NCI-H82 treated with DMSO at 0.1 percent for 48 hours (cell line): ENCODE measurements at regions not wholly inside any gene's neighbourhood (a gene's known extent, or its start where the extent isn't known, plus 50 kb on each side); places are given as distances from the start of the nearest gene placed in this dataset.
"Not testable (repeated sequence)": the region's sequence is repeated elsewhere in the genome, so short reads cannot be mapped to it uniquely, and the experiment has no call there.

Experiments used
- DNase-seq: peaks from one replicate; lab custom pipeline; 2025; ENCODE audit not compliant: unreplicated experiment; lab: John Stamatoyannopoulos, UW

DNA sequence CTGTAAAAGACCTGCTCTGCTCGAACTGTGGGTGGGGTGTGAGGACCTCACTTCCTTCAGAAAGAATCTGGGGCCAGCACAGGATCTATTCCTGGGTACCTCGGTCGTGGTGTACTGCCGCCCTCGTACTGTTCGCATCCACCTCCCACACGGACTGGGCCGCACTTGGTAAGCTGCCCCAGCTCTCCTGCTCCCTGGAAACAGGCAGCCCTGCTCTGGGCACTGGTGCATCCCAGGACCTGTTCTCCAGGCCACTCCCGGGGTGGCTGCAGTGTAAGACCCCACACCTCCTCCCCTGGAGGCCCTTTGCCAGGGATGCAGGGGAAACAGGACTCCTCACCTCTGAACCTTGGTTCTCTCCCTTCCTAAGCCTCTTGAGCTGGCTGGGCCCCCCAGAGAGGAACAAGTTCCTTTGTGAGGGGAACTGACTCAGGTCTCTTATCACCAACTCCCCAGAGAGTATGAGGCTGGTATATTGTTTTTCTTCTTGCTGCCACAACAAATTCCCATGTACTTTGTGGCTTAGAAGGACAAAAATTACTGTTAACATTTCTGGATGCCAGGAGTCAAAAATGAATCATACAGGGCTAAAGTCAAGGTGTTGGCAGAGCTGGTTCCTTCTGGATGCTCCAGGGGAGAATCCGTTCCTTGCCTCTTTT is 276.5 kb downstream of the NUAK1 start:
- DNase-seq: no peak

DNA sequence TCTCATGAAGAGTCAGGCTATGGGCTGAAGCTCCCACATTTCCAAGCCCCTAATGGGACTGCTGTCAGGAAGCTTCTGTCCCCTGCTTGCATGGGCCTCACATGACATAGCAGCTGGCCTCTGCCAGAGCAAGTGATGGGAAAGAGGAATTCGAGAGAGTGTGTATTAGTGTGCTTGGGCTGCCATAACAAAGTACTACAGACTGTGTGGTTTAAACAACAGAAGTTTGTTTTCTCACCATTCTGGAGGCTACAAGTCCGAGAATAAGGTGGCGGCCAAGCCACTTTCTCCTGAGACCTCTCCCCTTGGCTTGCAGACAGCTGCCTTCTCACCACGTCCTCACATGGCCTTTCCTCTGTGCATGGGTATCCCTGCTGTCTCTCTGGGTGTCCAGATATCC is 274.4 kb downstream of the NUAK1 start:
- no peak for DNase-seq

DNA sequence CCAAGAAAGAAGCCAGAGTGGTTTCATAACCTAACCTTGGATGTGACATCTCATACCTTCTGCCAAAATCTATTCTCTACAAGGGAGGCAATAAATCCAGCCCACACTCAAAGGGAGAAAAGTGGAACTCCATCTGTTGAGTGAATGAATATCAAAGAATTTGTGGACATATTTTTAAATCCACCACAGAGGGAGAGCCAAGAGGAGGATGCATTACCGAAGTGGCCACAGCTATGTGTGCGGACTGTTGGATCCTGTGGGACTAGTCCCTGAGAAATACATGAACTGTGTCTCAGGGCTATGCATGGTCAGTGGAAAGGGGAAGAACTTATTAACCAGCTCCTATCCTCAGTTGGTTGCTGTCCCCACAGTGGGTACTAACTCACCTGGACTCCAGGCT is 273.9 kb downstream of the NUAK1 start:
- DNase-seq: no peak

DNA sequence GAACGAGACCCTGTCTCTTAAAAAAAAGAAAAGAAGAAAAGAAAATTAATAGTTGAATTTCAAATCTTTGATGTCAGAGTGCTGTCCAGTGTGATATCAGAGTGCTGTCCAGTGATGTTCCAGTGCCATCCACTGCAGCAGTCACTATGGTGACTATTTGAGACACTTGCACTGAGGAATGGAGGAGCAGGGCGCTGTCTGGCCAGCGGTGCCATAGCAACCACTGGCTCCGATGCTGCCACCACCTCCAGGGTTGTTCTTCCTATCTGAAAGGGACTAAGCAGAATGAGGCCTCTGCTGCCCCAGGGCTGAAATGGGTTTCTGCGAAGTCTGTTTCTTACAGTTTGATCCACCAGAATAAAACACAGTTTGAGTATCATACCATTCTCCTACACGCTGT is 272.9 kb downstream of the NUAK1 start:
- no peak for DNase-seq

DNA sequence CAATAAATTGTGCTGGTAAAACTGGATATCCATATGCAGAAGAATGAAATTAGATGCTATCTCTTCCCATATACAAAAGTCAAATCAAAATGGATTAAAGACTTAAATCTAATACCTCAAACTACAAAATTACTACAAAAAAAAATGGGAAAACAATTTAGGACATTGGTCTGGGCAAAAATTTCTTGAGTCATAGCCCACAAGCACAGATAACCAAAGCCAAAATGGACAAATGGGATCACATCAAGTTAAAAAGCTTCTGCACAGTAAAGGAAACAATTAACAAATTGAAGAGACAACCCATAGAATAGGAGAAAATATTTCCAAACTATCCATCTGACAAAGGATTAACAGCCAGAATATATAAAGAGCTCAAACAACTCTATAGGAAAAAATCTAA is 264.6 kb downstream of the NUAK1 start:
- DNase-seq: no peak

DNA sequence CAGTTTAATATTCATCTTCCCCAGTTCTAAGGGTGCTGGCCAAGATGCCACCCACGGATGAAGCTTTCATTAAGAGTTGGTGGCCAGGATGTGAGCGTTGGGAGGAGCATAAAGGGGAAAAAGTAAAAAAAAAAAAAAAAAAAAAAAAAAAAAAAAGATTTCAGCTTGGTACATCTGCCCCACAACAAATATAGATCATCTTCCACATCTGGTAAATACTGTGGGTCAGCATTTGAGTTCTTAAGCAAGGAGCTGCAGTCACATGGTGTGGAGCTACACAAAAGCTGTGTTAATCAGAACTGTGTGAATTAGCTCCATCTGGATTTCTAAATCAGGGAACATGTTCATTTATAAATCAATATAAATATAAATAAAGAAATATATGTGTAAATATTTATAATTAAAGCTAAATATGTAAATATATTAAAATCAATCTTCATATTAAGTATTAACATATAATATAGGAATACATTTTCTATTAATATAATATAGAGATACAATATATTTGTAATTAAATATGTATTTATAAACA is 262.3 kb downstream of the NUAK1 start:
- DNase-seq: no peak

- DNase-seq: no peak
Measured at GRCh38 chr12:105878964-105879363, 259.8 kb downstream of the NUAK1 start.

DNA sequence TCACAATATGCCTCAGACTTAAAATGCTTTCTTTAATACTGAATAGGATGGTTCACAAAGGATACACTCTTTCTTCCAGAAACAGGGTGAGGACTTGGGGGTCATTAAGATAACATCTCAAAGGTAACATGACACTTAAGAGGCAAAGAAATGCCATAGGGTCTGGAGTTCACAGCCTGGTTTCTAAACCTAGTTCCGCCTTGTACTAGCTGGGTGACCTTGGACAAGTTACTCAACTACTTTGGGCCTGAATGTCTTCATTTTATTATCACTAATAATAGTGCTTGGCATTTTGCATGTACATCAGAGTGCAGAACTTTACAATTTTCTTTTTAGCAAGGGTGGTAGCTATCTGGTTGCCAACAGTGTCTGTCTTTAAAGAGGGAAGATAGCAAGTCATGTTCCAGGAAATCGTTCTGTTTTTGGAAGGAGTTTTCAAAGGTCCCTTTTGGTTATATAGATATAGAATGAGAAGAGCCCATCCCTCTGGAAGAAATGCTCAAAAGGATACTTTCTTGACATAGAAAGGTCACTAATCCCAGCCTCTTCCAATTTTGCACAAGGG is 257.8 kb downstream of the NUAK1 start:
- DNase-seq: no peak

GRCh38 chr12:105882404-105882803 is 256.4 kb downstream of the NUAK1 start:
- no peak for DNase-seq

- no peak for DNase-seq
Measured at GRCh38 chr12:105887131-105887530, 251.6 kb downstream of the NUAK1 start.

- DNase-seq: no peak
Measured at GRCh38 chr12:105888696-105889095, 250.1 kb downstream of the NUAK1 start.

- no peak for DNase-seq
Measured at GRCh38 chr12:105892362-105892910, 246.3 kb downstream of the NUAK1 start.

DNA sequence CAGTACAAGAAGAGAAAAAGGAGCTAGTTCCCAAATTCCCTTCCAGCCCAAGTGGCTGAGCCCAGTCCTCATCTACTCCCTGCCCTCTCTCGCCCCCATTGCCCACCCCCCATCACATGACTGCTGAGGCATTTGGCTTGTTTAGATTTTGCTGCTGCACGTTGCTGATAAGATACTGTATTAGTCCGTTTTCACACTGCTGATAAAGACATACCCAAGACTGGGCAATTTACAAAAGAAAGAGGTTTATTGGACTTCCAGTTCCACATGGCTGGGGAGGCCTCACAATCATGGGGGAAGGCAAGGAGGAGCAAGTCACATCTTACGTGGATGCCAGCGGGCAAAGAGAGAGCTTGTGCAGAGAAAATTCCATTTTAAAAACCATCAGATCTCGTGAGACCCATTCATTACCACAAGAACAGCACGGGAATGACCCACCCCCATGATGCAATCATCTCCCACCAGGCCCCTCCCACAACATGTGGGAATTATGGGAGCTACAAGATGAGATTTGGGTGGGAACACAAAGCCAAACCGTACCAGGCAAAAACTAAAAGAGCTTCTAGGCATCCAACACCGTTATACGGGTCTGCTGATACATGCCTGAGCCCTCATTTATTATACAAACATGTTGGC is 243.4 kb downstream of the NUAK1 start:
- not testable (repeated sequence) for DNase-seq

GRCh38 chr12:105897311-105897725 is 241.4 kb downstream of the NUAK1 start:
- no peak for DNase-seq

- DNase-seq: not testable (repeated sequence)
Measured at GRCh38 chr12:105898271-105898670, 240.5 kb downstream of the NUAK1 start.

- no peak for DNase-seq
Measured at GRCh38 chr12:105899589-105899988, 239.2 kb downstream of the NUAK1 start.

DNA sequence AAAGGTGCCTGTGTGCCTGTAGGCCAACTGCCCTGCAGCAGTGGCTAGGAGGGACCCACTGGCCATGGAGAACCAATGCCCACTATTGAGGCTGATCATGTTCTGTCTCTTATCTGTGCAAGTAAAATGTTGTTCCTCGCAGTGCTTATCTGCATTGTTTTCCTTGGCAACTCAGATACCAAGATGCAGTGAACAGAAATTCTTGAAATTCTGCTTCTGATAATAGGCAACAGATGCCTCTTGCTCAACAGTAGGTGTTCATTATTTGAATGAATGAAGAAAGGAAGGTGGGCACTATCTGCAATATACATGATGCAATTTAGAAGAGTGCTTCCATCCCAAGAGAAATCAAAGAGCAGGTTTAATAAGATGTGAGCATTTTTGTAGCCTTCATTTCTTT is 232.2 kb downstream of the NUAK1 start:
- DNase-seq: no peak

DNA sequence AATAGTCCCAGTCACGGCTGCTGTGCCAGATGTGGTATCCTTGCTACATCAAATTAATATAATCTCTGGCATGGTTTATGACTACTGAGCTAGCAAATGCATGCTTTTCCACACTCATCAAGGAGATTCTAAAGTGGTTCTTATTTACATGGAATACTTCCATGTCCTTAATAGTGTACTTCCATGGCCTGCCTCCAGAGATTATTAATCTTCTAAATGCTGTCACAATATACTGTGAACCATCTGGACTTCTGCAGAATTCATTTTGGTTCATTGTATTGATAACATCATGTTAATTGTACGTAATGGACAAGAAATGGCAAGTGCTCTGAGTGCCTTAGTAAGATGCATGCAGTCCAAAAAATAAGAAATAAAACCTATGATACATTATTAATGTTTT is 230.8 kb downstream of the NUAK1 start:
- DNase-seq: no peak

GRCh38 chr12:105910030-105910429 is 228.7 kb downstream of the NUAK1 start:
- DNase-seq: no peak

DNA sequence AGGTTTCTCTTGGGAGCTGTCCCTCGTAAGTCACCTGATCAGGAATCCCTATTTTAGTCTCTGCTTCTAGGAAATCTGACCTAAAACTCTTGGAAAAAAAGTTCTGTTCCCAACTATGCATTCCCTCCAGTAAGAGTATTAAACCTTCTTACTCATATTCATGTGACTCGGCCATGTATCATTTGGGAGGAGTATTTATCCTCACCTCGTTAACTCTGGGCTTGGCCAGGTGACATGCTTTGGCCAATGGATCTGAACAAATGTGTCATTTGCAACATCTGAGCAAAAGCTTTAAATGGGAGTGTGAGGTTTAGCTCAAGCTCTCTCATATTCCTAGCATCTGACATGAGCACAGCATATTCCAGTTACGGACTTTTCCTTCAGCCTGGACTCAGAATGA is 226.8 kb downstream of the NUAK1 start:
- DNase-seq: no peak

GRCh38 chr12:105912882-105913678 is 225.7 kb downstream of the NUAK1 start:
- no peak for DNase-seq
